H9 (cell line): ENCODE measurements at regions not wholly inside any gene's neighbourhood (a gene's known extent, or its start where the extent isn't known, plus 50 kb on each side); places are given as distances from the start of the nearest gene placed in this dataset.

Experiments
- DNase-seq: peaks from one replicate; pipeline ENCODE4 v3.0.0-alpha.2; 2017
- H2AFZ ChIP-seq: one replicate; pipeline ENCODE4 v1.6.1; 2013; ENCODE audit warnings: mild to moderate bottlenecking, low read length, control low read depth, moderate library complexity
- H2AK5ac ChIP-seq: 2 replicates; pipeline ENCODE4 v1.6.1; 2013; ENCODE audit warnings: low read length, control low read depth, mixed read lengths; ENCODE audit not compliant: insufficient read length
- H2BK120ac ChIP-seq: one replicate; pipeline ENCODE4 v1.6.1; 2013; ENCODE audit warnings: low read depth, mild to moderate bottlenecking, low read length, control low read depth, inconsistent platforms; ENCODE audit not compliant: poor library complexity, severe bottlenecking
- H2BK12ac ChIP-seq: 2 replicates; pipeline ENCODE4 v1.6.1; 2013; ENCODE audit warnings: low read length, control low read depth, mixed read lengths, low read depth; ENCODE audit not compliant: insufficient read length
- H2BK15ac ChIP-seq: 2 replicates; pipeline ENCODE4 v1.6.1; 2013; ENCODE audit warnings: low read depth, low read length, control low read depth
- H2BK20ac ChIP-seq: one replicate; pipeline ENCODE4 v1.6.1; 2013; ENCODE audit warnings: low read depth, mild to moderate bottlenecking, low read length, control low read depth, inconsistent platforms; ENCODE audit not compliant: poor library complexity, severe bottlenecking
- H2BK5ac ChIP-seq: 2 replicates; pipeline ENCODE4 v1.6.1; 2013; ENCODE audit warnings: low read length, control low read depth, mixed read lengths; ENCODE audit not compliant: insufficient read length
- H3K14ac ChIP-seq: 2 replicates; pipeline ENCODE4 v1.6.1; 2013; ENCODE audit warnings: low read length, control low read depth; ENCODE audit not compliant: insufficient read depth
- H3K18ac ChIP-seq: 2 replicates; pipeline ENCODE4 v1.6.1; 2013; ENCODE audit warnings: low read depth, mild to moderate bottlenecking, mixed read lengths, low read length, control low read depth; ENCODE audit not compliant: insufficient read length
- H3K23ac ChIP-seq: 2 replicates; pipeline ENCODE4 v1.6.1; 2013; ENCODE audit warnings: low read length, control low read depth, mixed read lengths, low read depth; ENCODE audit not compliant: insufficient read length
- H3K23me2 ChIP-seq: 2 replicates; pipeline ENCODE4 v1.6.1; 2013; ENCODE audit warnings: low read depth, mild to moderate bottlenecking, mixed read lengths, low read length, control low read depth; ENCODE audit not compliant: insufficient read length, poor library complexity, severe bottlenecking
- H3K27ac ChIP-seq: 2 replicates; pipeline ENCODE4 v1.5.1; 2013; ENCODE audit warnings: low read length, control low read depth, mixed read lengths, low read depth; ENCODE audit not compliant: insufficient read length
- H3K27me3 ChIP-seq: 2 replicates; pipeline ENCODE4 v1.6.1; 2013; ENCODE audit warnings: low read length, control low read depth, inconsistent platforms; ENCODE audit not compliant: insufficient read depth
- H3K4ac ChIP-seq: 2 replicates; pipeline ENCODE4 v1.6.1; 2013; ENCODE audit warnings: low read depth, mild to moderate bottlenecking, control low read depth, inconsistent platforms, low read length, moderate library complexity
- H3K4me1 ChIP-seq: 2 replicates; pipeline ENCODE4 v1.6.1; 2013; ENCODE audit warnings: low read length, control low read depth, inconsistent platforms; ENCODE audit not compliant: insufficient read depth
- H3K4me2 ChIP-seq: 2 replicates; pipeline ENCODE4 v1.6.1; 2013; ENCODE audit warnings: low read length, control low read depth, mixed read lengths; ENCODE audit not compliant: insufficient read length, insufficient read depth
- H3K56ac ChIP-seq: 2 replicates; pipeline ENCODE4 v1.6.1; 2013; ENCODE audit warnings: low read depth, mild to moderate bottlenecking, mixed read lengths, low read length, control low read depth; ENCODE audit not compliant: insufficient read length
- H3K79me1 ChIP-seq: 2 replicates; pipeline ENCODE4 v1.6.1; 2013; ENCODE audit warnings: low read depth, mild to moderate bottlenecking, moderate library complexity, low read length, control low read depth, inconsistent platforms; ENCODE audit not compliant: insufficient read depth, poor library complexity, severe bottlenecking
- H3K79me2 ChIP-seq: 2 replicates; pipeline ENCODE4 v1.6.1; 2013; ENCODE audit warnings: low read length, control low read depth, inconsistent platforms; ENCODE audit not compliant: insufficient read depth
- H3K9ac ChIP-seq: 2 replicates; pipeline ENCODE4 v1.6.1; 2013; ENCODE audit warnings: low read length, control low read depth, mixed read lengths; ENCODE audit not compliant: insufficient read length; ENCODE audit errors: extremely low read depth
- H3K9me3 ChIP-seq: one replicate; pipeline ENCODE4 v1.6.1; 2013; ENCODE audit warnings: low read depth, low read length, inconsistent platforms; ENCODE audit not compliant: control insufficient read depth
- H3T11ph ChIP-seq: one replicate; pipeline ENCODE4 v1.6.1; 2013; ENCODE audit warnings: mild to moderate bottlenecking, low read length, control low read depth, inconsistent platforms
- H4K20me1 ChIP-seq: one replicate; pipeline ENCODE4 v1.6.1; 2013; ENCODE audit not compliant: control insufficient read depth, insufficient read length, insufficient read depth
- H4K5ac ChIP-seq: 2 replicates; pipeline ENCODE4 v1.6.1; 2013; ENCODE audit warnings: low read depth, mild to moderate bottlenecking, mixed read lengths, low read length, control low read depth; ENCODE audit not compliant: insufficient read length
- H4K8ac ChIP-seq: replicated peaks from 2 replicates; pipeline ENCODE4 v1.6.1; 2013; ENCODE audit warnings: low read length, control low read depth, mixed read lengths, low read depth; ENCODE audit not compliant: insufficient read length
- H4K91ac ChIP-seq: 2 replicates; pipeline ENCODE4 v1.6.1; 2013; ENCODE audit warnings: low read depth, mild to moderate bottlenecking, moderate library complexity, mixed read lengths, low read length, control low read depth; ENCODE audit not compliant: insufficient read length
- H3K27ac Mint-ChIP-seq, 3 experiments: 2 replicates in 2 of 3; 3 replicates in 1 of 3; pipeline ENCODE4 v1.8.0; 2020 to 2021; ENCODE audit warnings: mixed read lengths in 3 of 3, mild to moderate bottlenecking in 1 of 3, moderate library complexity in 1 of 3
- H3K27me3 Mint-ChIP-seq: 2 replicates; pipeline ENCODE4 v1.8.0; 2021; ENCODE audit warnings: low read depth, mild to moderate bottlenecking, moderate library complexity, mixed read lengths
- H3K36me3 Mint-ChIP-seq, 3 experiments: 2 replicates in 2 of 3; 3 replicates in 1 of 3; pipeline ENCODE4 v1.8.0; 2020 to 2021; ENCODE audit warnings: low read depth in 3 of 3, mixed read lengths in 3 of 3; ENCODE audit not compliant: insufficient read depth in 1 of 3
- H3K4me1 Mint-ChIP-seq, 2 experiments: 2 replicates each; pipeline ENCODE4 v1.8.0; 2020; ENCODE audit warnings: mixed read lengths in 2 of 2
- H3K4me3 Mint-ChIP-seq, 2 experiments: 2 replicates in 1 of 2; 3 replicates in 1 of 2; pipeline ENCODE4 v1.8.0; 2020 to 2021; ENCODE audit warnings: mild to moderate bottlenecking in 2 of 2, mixed read lengths in 2 of 2, moderate library complexity in 1 of 2
- H3K9me3 Mint-ChIP-seq, 2 experiments: 2 replicates in 1 of 2; 3 replicates in 1 of 2; pipeline ENCODE4 v1.8.0; 2020; ENCODE audit warnings: mild to moderate bottlenecking in 2 of 2, mixed read lengths in 2 of 2, moderate library complexity in 1 of 2
- WGBS: extraction: QIAGEN DNeasy Blood & Tissue Kit; methylation state at CpG from one replicate; pipeline ENCODE4 v1.1.7; 2013; ENCODE audit warnings: missing lambda C conversion rate, low lambda C conversion rate, mixed read lengths; ENCODE audit not compliant: insufficient read length; ENCODE audit errors: extremely low coverage; 5-methylcytosine and 5-hydroxymethylcytosine counted together
- TF ChIP-seq, protein P1 (sequence below): fragments of 200-600 bp; sonication (generic); conservative IDR thresholded peaks from 3 replicates; pipeline ENCODE4 v1.8.0; 2021; ENCODE audit warnings: antibody characterized with exemption, mild to moderate bottlenecking

DNA sequence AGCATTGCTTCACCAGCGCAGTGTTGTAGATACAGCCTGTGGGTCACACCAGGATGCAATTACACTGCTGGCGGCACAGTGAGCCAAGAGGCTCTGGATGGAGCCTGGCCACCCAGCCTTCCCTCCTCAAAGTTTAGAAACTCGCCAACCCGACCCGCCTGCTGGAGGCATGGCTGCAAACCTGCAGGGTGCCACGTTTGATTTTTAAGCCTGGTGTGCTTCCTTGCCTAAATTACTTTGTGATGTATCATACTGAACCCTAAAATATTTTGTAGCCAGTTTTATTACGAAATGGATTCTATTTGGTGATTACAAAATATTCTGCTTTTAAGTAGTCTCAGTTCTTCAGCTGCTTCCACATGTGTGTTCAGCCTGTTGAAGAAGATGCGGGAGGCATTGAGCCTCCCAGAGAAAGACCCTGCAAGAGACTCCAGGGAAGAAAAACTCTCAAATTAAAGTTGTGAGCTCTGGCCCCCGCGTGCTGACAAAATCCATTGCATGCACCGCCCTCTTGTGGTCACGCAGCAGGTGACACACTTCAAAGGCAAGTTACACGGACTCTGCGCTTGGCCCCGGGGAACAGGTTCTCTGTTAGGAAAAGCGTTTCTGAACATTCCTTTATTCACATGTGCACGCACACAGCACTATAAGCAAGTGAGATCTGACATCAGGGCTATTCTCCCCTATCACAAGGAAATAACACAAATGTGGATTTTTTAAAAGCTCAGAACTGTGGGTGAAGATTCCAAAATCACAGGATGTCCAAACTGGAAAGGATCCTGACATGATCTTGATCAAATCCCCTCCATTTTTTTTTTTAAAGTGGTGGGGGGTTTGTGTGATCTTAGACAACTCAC lies 63.0 kb upstream of the TWIST2 start:
- Histone ChIP-seq H3K23ac (no peak overlapping the region), H3K56ac (no peak overlapping the region), H3K4me1 (no peaks in the 10 kb centered on the region; the same call in 1 of the 2 replicates), H3K79me1 (no peaks in the 10 kb centered on the region), H3K4ac (no peak overlapping the region), H3K4me2 (no peak overlapping the region), H3K9ac (no peak overlapping the region), H4K91ac (no peak overlapping the region), H2BK12ac (no peak overlapping the region), H2AFZ (no peak overlapping the region), H3K79me2 (no peaks in the 10 kb centered on the region), H3K18ac (no peak overlapping the region), H3K9me3 (no peaks in the 10 kb centered on the region), H4K5ac (no peak overlapping the region), H2BK5ac (no peak overlapping the region), H3K27ac (no peak overlapping the region), H2BK20ac (no peak overlapping the region), H4K8ac (no peak overlapping the region), H2BK120ac (no peak overlapping the region), H3K23me2 (no peaks in the 10 kb centered on the region), H4K20me1 (no peaks in the 10 kb centered on the region), H3K14ac (no peak overlapping the region), H3K27me3 (no peaks in the 10 kb centered on the region), H2BK15ac (no peak overlapping the region), H2AK5ac (no peak overlapping the region), H3T11ph (no peak overlapping the region)
- Mint-ChIP-seq H3K9me3 (peaks cover 2 to 4% of the 10 kb centered on the region in 2 experiments; a peak in 3 of 5 replicates), H3K36me3 (no peaks in the 10 kb centered on the region; a peak in 1 of 7 replicates), H3K4me3 (no peak overlapping the region), H3K4me1 (peaks cover 15 to 16% of the 10 kb centered on the region in 2 experiments), H3K27ac (no peak overlapping the region; a peak in 1 of 7 replicates), H3K27me3 (peaks cover 15% of the 10 kb centered on the region)
- TF ChIP-seq, protein P1, sequence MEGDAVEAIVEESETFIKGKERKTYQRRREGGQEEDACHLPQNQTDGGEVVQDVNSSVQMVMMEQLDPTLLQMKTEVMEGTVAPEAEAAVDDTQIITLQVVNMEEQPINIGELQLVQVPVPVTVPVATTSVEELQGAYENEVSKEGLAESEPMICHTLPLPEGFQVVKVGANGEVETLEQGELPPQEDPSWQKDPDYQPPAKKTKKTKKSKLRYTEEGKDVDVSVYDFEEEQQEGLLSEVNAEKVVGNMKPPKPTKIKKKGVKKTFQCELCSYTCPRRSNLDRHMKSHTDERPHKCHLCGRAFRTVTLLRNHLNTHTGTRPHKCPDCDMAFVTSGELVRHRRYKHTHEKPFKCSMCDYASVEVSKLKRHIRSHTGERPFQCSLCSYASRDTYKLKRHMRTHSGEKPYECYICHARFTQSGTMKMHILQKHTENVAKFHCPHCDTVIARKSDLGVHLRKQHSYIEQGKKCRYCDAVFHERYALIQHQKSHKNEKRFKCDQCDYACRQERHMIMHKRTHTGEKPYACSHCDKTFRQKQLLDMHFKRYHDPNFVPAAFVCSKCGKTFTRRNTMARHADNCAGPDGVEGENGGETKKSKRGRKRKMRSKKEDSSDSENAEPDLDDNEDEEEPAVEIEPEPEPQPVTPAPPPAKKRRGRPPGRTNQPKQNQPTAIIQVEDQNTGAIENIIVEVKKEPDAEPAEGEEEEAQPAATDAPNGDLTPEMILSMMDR, result peak; percentile 90
- DNase-seq, result peak; percentile 72
- no CpG with 5 or more reads among the region's 17 CpGs for WGBS
